Caco-2 (cell line): ENCODE measurements at regions not wholly inside any gene's neighbourhood (a gene's known extent, or its start where the extent isn't known, plus 50 kb on each side); places are given as distances from the start of the nearest gene placed in this dataset.

Experiments
- BruUV-seq: library from RNA; stranded (reverse); fragments of 400-500 nt; replicated peaks from 2 replicates; lab custom pipeline; 2021; lab: Mats Ljungman, UMichigan
- CTCF ChIA-PET: fragments of 300-600 bp; sonication (Branson Sonifier 250); formaldehyde crosslinking; loops from one replicate; lab custom pipeline; 2022; ENCODE audit warnings: antibody characterized with exemption; lab: Charles Lee
- POLR2A ChIA-PET: fragments of 300-600 bp; sonication (Branson Sonifier 250); formaldehyde crosslinking; loops from one replicate; lab custom pipeline; 2022; ENCODE audit warnings: antibody characterized with exemption; lab: Charles Lee
- DNase-seq, 2 experiments: peaks; one replicate each; pipeline versions ENCODE4 v3.0.0 to v3.0.0-alpha.2; 2020 to 2022
- H3K27me3 ChIP-seq: replicated peaks from 2 replicates; pipeline ENCODE4 v1.6.0; 2011; ENCODE audit warnings: low read length; ENCODE audit not compliant: control insufficient read depth, insufficient read depth
- H3K36me3 ChIP-seq: 2 replicates; pipeline ENCODE4 v1.5.1; 2011; ENCODE audit warnings: low read length; ENCODE audit not compliant: control insufficient read depth, insufficient read depth
- H3K4me1 ChIP-seq: fragments of 250-450 bp; sonication (Bioruptor Pico); 2 replicates; pipeline ENCODE4 v1.5.1; 2020; ENCODE audit warnings: mild to moderate bottlenecking
- H3K4me3 ChIP-seq: 2 replicates; pipeline ENCODE4 v1.5.1; 2011; ENCODE audit warnings: low read depth, mild to moderate bottlenecking, control low read depth, low read length
- H3K9me3 ChIP-seq: fragments of 250-450 bp; sonication (Bioruptor Pico); 2 replicates; pipeline ENCODE4 v1.5.1; 2020; ENCODE audit warnings: mild to moderate bottlenecking, moderate library complexity
- H3K27ac Mint-ChIP-seq: one replicate; pipeline ENCODE4 v1.8.0; 2022; ENCODE audit warnings: mixed read lengths; ENCODE audit not compliant: unreplicated experiment
- H3K27me3 Mint-ChIP-seq: one replicate; pipeline ENCODE4 v1.8.0; 2022; ENCODE audit warnings: mixed read lengths; ENCODE audit not compliant: insufficient read depth, unreplicated experiment
- H3K36me3 Mint-ChIP-seq: one replicate; pipeline ENCODE4 v1.8.0; 2022; ENCODE audit warnings: mild to moderate bottlenecking, mixed read lengths; ENCODE audit not compliant: insufficient read depth, unreplicated experiment
- H3K4me1 Mint-ChIP-seq: one replicate; pipeline ENCODE4 v1.8.0; 2022; ENCODE audit warnings: low read depth, mixed read lengths; ENCODE audit not compliant: unreplicated experiment
- H3K4me3 Mint-ChIP-seq: one replicate; pipeline ENCODE4 v1.8.0; 2022; ENCODE audit warnings: mild to moderate bottlenecking, moderate library complexity, mixed read lengths; ENCODE audit not compliant: unreplicated experiment
- H3K9me3 Mint-ChIP-seq: one replicate; pipeline ENCODE4 v1.8.0; 2022; ENCODE audit warnings: mixed read lengths; ENCODE audit not compliant: unreplicated experiment
- CTCF ChIP-seq, 2 experiments: fragments of 200-600 bp in 1 of 2; IDR thresholded peaks; 1 replicate in 1 of 2; 2 replicates in 1 of 2; pipeline versions ENCODE4 v1.5.1 to v1.8.0; 2011 to 2022; ENCODE audit warnings: antibody characterized with exemption in 1 of 2, control low read depth in 1 of 2, inconsistent platforms in 1 of 2, low read depth in 1 of 2, low read length in 1 of 2, mild to moderate bottlenecking in 1 of 2, moderate library complexity in 1 of 2; ENCODE audit not compliant: insufficient read depth in 1 of 2, severe bottlenecking in 1 of 2, unreplicated experiment in 1 of 2
- intact Hi-C: fragments of 100-400 bp; cut with micrococcal nuclease; formaldehyde crosslinking; loops from one replicate; pipeline ENCODE4 v1.10.0; 2022; ENCODE audit not compliant: unreplicated experiment

- Histone ChIP-seq H3K4me3 (no peak overlapping the region), H3K36me3 (no peaks in the 10 kb centered on the region), H3K27me3 (no peaks in the 10 kb centered on the region), H3K9me3 (0 out of 2 replicates have a peak, but pooled peaks cover 2% of the 10 kb centered on the region), H3K4me1 (no peaks in the 10 kb centered on the region)
- Mint-ChIP-seq H3K4me3 (no peak overlapping the region), H3K4me1 (no peaks in the 10 kb centered on the region), H3K27me3 (peaks cover 3% of the 10 kb centered on the region), H3K27ac (no peak overlapping the region), H3K36me3 (no peaks in the 10 kb centered on the region), H3K9me3 (no peaks in the 10 kb centered on the region)
- ChIA-PET CTCF (interaction anchor here (0.6 kb wide), 1 partner anchor 139 kb away, joined by 3 read pairs; the partner anchor contains the start of gene TRIB2), POLR2A (no interaction called here)
- BruUV-seq: no TSS peak
- DNase-seq: no peak
- TF ChIP-seq CTCF (IDR thresholded peaks at IDR 0.05; ENCODE audit: insufficient read depth in 1 of 2, low read depth in 1 of 2, low read length in 1 of 2, severe bottlenecking in 1 of 2, unreplicated experiment in 1 of 2): no peak
- intact Hi-C loops: no loop called here
These were observed 139.0 kb upstream of the TRIB2 start for GRCh38 chr2:12577567-12578253.

DNA sequence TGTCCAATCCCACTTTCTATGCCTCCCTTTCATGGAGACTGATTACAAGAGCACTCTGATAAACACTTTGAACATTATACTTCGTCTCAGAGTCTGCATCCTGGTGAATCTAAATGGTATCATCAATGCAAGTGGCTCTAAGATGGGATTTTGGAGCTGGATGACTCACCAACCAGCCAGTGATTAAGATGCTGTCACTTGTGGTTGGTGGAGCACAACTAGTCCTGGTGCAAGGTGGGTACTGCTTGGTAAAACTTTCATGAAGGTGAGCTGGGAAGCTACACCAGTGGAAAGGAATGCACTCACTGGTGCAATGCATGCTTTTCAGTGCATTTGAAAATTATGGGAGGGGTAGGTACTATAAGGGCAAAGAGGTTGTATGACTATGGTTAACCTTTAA is 137.7 kb upstream of the TRIB2 start:
- Histone ChIP-seq H3K4me3 (no peak overlapping the region), H3K36me3 (no peaks in the 10 kb centered on the region), H3K9me3 (0 out of 2 replicates have a peak, but pooled peaks cover 2% of the 10 kb centered on the region), H3K4me1 (no peaks in the 10 kb centered on the region), H3K27me3 (no peaks in the 10 kb centered on the region)
- ChIA-PET POLR2A (no interaction called here), CTCF (no interaction called here)
- no peak overlapping the region for H3K4me3 Mint-ChIP-seq
- peaks cover 8% of the 10 kb centered on the region for H3K27me3 Mint-ChIP-seq
- no peaks in the 10 kb centered on the region for H3K36me3 Mint-ChIP-seq
- H3K4me1 Mint-ChIP-seq: no peaks in the 10 kb centered on the region
- no TSS peak for BruUV-seq
- H3K27ac Mint-ChIP-seq: no peak overlapping the region
- intact Hi-C loops: no loop called here
- DNase-seq: no peak
- TF ChIP-seq CTCF (IDR thresholded peaks at IDR 0.05; ENCODE audit: insufficient read depth in 1 of 2, low read depth in 1 of 2, low read length in 1 of 2, severe bottlenecking in 1 of 2, unreplicated experiment in 1 of 2): no peak
- H3K9me3 Mint-ChIP-seq: no peaks in the 10 kb centered on the region

GRCh38 chr2:12584338-12584737 is 132.4 kb upstream of the TRIB2 start:
- DNase-seq: no peak
- Mint-ChIP-seq H3K27me3 (peaks cover 8% of the 10 kb centered on the region), H3K36me3 (no peaks in the 10 kb centered on the region), H3K4me3 (no peak overlapping the region), H3K9me3 (no peaks in the 10 kb centered on the region), H3K4me1 (no peaks in the 10 kb centered on the region), H3K27ac (no peak overlapping the region)
- Histone ChIP-seq H3K36me3 (no peaks in the 10 kb centered on the region), H3K9me3 (no peaks in the 10 kb centered on the region), H3K4me1 (no peaks in the 10 kb centered on the region), H3K4me3 (no peak overlapping the region), H3K27me3 (no peaks in the 10 kb centered on the region)
- POLR2A ChIA-PET: no interaction called here
- no peak for TF ChIP-seq CTCF (IDR thresholded peaks at IDR 0.05; ENCODE audit: insufficient read depth in 1 of 2, low read depth in 1 of 2, low read length in 1 of 2, severe bottlenecking in 1 of 2, unreplicated experiment in 1 of 2)
- intact Hi-C loops: loop anchor here (10.0 kb wide), 1 partner anchor 330 kb away; no protein-coding TSS in a partner anchor
- no TSS peak for BruUV-seq
- CTCF ChIA-PET: no interaction called here
